B cell (primary cell): ENCODE measurements at regions not wholly inside any gene's neighbourhood (a gene's known extent, or its start where the extent isn't known, plus 50 kb on each side); places are given as distances from the start of the nearest gene placed in this dataset.

Experiments used
- ATAC-seq: fragments of 200-7000 bp; cut with Tn5 transposase; one replicate; pipeline ENCODE4 v1.10.0; 2021; ENCODE audit warnings: low read depth, mild to moderate bottlenecking, moderate number of reproducible peaks, moderate library complexity
- CTCF ChIA-PET: fragments of 350-600 bp; sonication (Branson Sonifier 250); formaldehyde crosslinking; loops from one replicate; lab custom pipeline; 2021; ENCODE audit warnings: antibody characterized with exemption, inconsistent platforms; lab: Charles Lee
- POLR2A ChIA-PET: fragments of 350-600 bp; sonication (Branson Sonifier 250); formaldehyde crosslinking; loops from one replicate; lab custom pipeline; 2021; ENCODE audit warnings: antibody characterized with exemption; lab: Charles Lee
- DNase-seq: peaks from one replicate; pipeline ENCODE4 v3.0.0; 2013
- H2AFZ ChIP-seq: 2 replicates; pipeline ENCODE4 v1.6.1; 2012; ENCODE audit warnings: mild to moderate bottlenecking, low read depth, low read length; ENCODE audit not compliant: insufficient read depth, poor library complexity, severe bottlenecking
- H3K27ac ChIP-seq, 2 donors: 1 replicate in 1 of 2; 2 replicates in 1 of 2; pipeline ENCODE4 v1.5.1; 2012 to 2013; ENCODE audit warnings: low read length in 2 of 2, mild to moderate bottlenecking in 2 of 2, moderate library complexity in 1 of 2
- H3K27me3 ChIP-seq, 4 experiments: fragments of 200-600 bp in 1 of 4; sonication (generic) in 1 of 4; replicated peaks in 1 of 4; 1 replicate in 2 of 4; 2 replicates in 2 of 4; pipeline versions ENCODE4 v1.6.1 to v1.7.0; 2013 to 2016; ENCODE audit warnings: low read length in 3 of 4, mild to moderate bottlenecking in 2 of 4, mixed read lengths in 1 of 4, moderate library complexity in 1 of 4; ENCODE audit not compliant: insufficient read depth in 4 of 4, control insufficient read depth in 3 of 4; ENCODE audit errors: control extremely low read depth in 1 of 4
- H3K36me3 ChIP-seq, 2 experiments: replicated peaks in 1 of 2; 1 replicate in 1 of 2; 2 replicates in 1 of 2; pipeline versions ENCODE4 v1.6.1 to v1.7.1; 2013; ENCODE audit warnings: low read length in 1 of 2; ENCODE audit not compliant: insufficient read depth in 2 of 2, control insufficient read depth in 1 of 2; ENCODE audit errors: control extremely low read depth in 1 of 2, extremely low read depth in 1 of 2
- H3K4me1 ChIP-seq, 2 donors: fragments of 200-600 bp in 1 of 2; sonication (generic) in 1 of 2; 1 replicate in 1 of 2; 2 replicates in 1 of 2; pipeline versions ENCODE4 v1.5.1 to v1.6.1; 2013 to 2017; ENCODE audit warnings: low read length in 2 of 2; ENCODE audit not compliant: control insufficient read depth in 2 of 2, insufficient read depth in 2 of 2
- H3K4me2 ChIP-seq: replicated peaks from 2 replicates; pipeline ENCODE3; 2012; ENCODE audit warnings: mild to moderate bottlenecking, low read depth, low read length; ENCODE audit not compliant: poor library complexity, severe bottlenecking
- H3K4me3 ChIP-seq, 5 experiments: fragments of 200-600 bp in 1 of 5; sonication (generic) in 1 of 5; 1 replicate in 3 of 5; 2 replicates in 2 of 5; pipeline versions ENCODE4 v1.5.1 to v1.7.0; 2011 to 2016; ENCODE audit warnings: low read length in 4 of 5, mild to moderate bottlenecking in 4 of 5, low read depth in 2 of 5, control low read depth in 1 of 5, moderate library complexity in 1 of 5; ENCODE audit not compliant: insufficient read depth in 1 of 5; ENCODE audit errors: control extremely low read depth in 1 of 5, extremely low read depth in 1 of 5
- H3K79me2 ChIP-seq: fragments of 200-600 bp; sonication (generic); one replicate; pipeline ENCODE4 v1.6.0; 2016; ENCODE audit warnings: low read length; ENCODE audit not compliant: control insufficient read depth, insufficient read depth
- H3K9ac ChIP-seq: fragments of 200-600 bp; sonication (generic); 2 replicates; pipeline ENCODE4 v1.6.1; 2017; ENCODE audit warnings: mild to moderate bottlenecking, low read length, moderate library complexity
- H3K9me3 ChIP-seq, 3 donors: one replicate each; pipeline versions ENCODE4 v1.6.1 to v1.7.1; 2013; ENCODE audit warnings: low read length in 2 of 3; ENCODE audit not compliant: control insufficient read depth in 2 of 3, insufficient read depth in 1 of 3; ENCODE audit errors: control extremely low read depth in 1 of 3
- H4K20me1 ChIP-seq: 2 replicates; pipeline ENCODE4 v1.6.0; 2012; ENCODE audit warnings: mild to moderate bottlenecking, low read length; ENCODE audit not compliant: insufficient read depth, control insufficient read depth, poor library complexity, severe bottlenecking
- H3K27ac Mint-ChIP-seq: one replicate; pipeline ENCODE4 v1.8.0; 2021; ENCODE audit warnings: mixed read lengths
- H3K27me3 Mint-ChIP-seq: one replicate; pipeline ENCODE4 v1.8.0; 2021; ENCODE audit warnings: mixed read lengths
- H3K4me1 Mint-ChIP-seq: one replicate; pipeline ENCODE4 v1.8.0; 2021; ENCODE audit warnings: mixed read lengths
- H3K4me3 Mint-ChIP-seq: one replicate; pipeline ENCODE4 v1.8.0; 2021; ENCODE audit warnings: mixed read lengths
- H3K9me3 Mint-ChIP-seq: one replicate; pipeline ENCODE4 v1.8.0; 2022; ENCODE audit warnings: mixed read lengths; ENCODE audit not compliant: insufficient read depth
- CTCF ChIP-seq: fragments of 200-600 bp; IDR thresholded peaks from one replicate; pipeline ENCODE4 v1.8.0; 2022; ENCODE audit warnings: antibody characterized with exemption, mild to moderate bottlenecking
- EZH2 ChIP-seq: IDR thresholded peaks from 2 replicates; pipeline ENCODE4 v1.6.1; 2012; ENCODE audit warnings: borderline replicate concordance, low read depth, mild to moderate bottlenecking, moderate library complexity, low read length; ENCODE audit not compliant: insufficient read depth, poor library complexity, severe bottlenecking
- WGBS: methylation state at CpG from one replicate; pipeline ENCODE4 v1.1.5; 2013; ENCODE audit warnings: missing lambda C conversion rate; ENCODE audit not compliant: insufficient coverage; 5-methylcytosine and 5-hydroxymethylcytosine counted together
- intact Hi-C: fragments of 100-400 bp; cut with micrococcal nuclease; formaldehyde crosslinking; loops from one replicate; pipeline ENCODE4 v1.10.0; 2022

GRCh38 chr11:81033779-81034540 lies 1593.1 kb upstream of the TENM4 start:
- peaks cover 12% of the 10 kb centered on the region for H3K9me3 Mint-ChIP-seq
- WGBS, result 100% methylated on average over 4 of the region's 6 CpGs
- no peaks in the 10 kb centered on the region for H3K36me3 ChIP-seq
- H3K27ac ChIP-seq, result no peak overlapping the region
- H3K4me3 ChIP-seq, result no peak overlapping the region
- H3K79me2 ChIP-seq, result no peaks in the 10 kb centered on the region
- ChIA-PET POLR2A (no interaction called here), CTCF (no interaction called here)
- no peaks in the 10 kb centered on the region for H4K20me1 ChIP-seq
- H3K4me1 Mint-ChIP-seq, result no peaks in the 10 kb centered on the region
- no peaks in the 10 kb centered on the region for H3K4me1 ChIP-seq
- H3K27ac Mint-ChIP-seq, result no peak overlapping the region
- H2AFZ ChIP-seq, result no peak overlapping the region
- H3K27me3 ChIP-seq, result no peaks in the 10 kb centered on the region
- intact Hi-C loops, result no loop called here
- no peak overlapping the region for H3K4me3 Mint-ChIP-seq
- TF ChIP-seq EZH2, result no peak
- no peak for TF ChIP-seq CTCF
- H3K9me3 ChIP-seq, result no peaks in the 10 kb centered on the region
- ATAC-seq (no peak), DNase-seq (no peak)
- no peak overlapping the region for H3K9ac ChIP-seq
- no peak overlapping the region for H3K4me2 ChIP-seq
- no peaks in the 10 kb centered on the region for H3K27me3 Mint-ChIP-seq

GRCh38 chr11:81032906-81033305 lies 1592.1 kb upstream of the TENM4 start:
- Mint-ChIP-seq H3K27ac (no peak overlapping the region), H3K27me3 (no peaks in the 10 kb centered on the region), H3K4me3 (no peak overlapping the region), H3K4me1 (no peaks in the 10 kb centered on the region), H3K9me3 (peaks cover 9% of the 10 kb centered on the region)
- Histone ChIP-seq H4K20me1 (no peaks in the 10 kb centered on the region), H3K36me3 (no peaks in the 10 kb centered on the region), H2AFZ (no peak overlapping the region), H3K9ac (no peak overlapping the region), H3K79me2 (no peaks in the 10 kb centered on the region), H3K27ac (no peak overlapping the region), H3K27me3 (no peaks in the 10 kb centered on the region), H3K9me3 (no peaks in the 10 kb centered on the region), H3K4me3 (no peak overlapping the region), H3K4me1 (no peaks in the 10 kb centered on the region), H3K4me2 (no peak overlapping the region)
- intact Hi-C loops, result no loop called here
- POLR2A ChIA-PET, result no interaction called here
- TF ChIP-seq EZH2, result no peak
- TF ChIP-seq CTCF, result no peak
- no peak for DNase-seq
- CTCF ChIA-PET, result no interaction called here
- ATAC-seq, result no peak
- 93% methylated on average over 8 of the region's 10 CpGs for WGBS
